ENCODE measurements at regions not wholly inside any gene's neighbourhood (a gene's known extent, or its start where the extent isn't known, plus 50 kb on each side); places are given as distances from the start of the nearest gene placed in this dataset.
A peak's percentile ranks its signal among the peaks of the same experiment; 100 is the strongest.

- no peak for FAIRE-seq
- H3K9me3 ChIP-seq (ENCODE audit: insufficient read depth, low read depth, low read length) = no peaks in the 10 kb centered on the region
- Mint-ChIP-seq H3K27me3 (ENCODE audit: low read depth, unreplicated experiment) (peaks cover 9% of the 10 kb centered on the region), H3K4me3 (ENCODE audit: unreplicated experiment) (no peak overlapping the region), H3K4me1 (ENCODE audit: low read depth, unreplicated experiment) (peaks cover 16% of the 10 kb centered on the region), H3K27ac (ENCODE audit: unreplicated experiment) (no peak overlapping the region), H3K36me3 (ENCODE audit: low read depth, unreplicated experiment) (peaks cover 2% of the 10 kb centered on the region), H3K9me3 (ENCODE audit: unreplicated experiment) (no peaks in the 10 kb centered on the region)
- H3K36me3 ChIP-seq (ENCODE audit: insufficient read depth, low read length) = no peaks in the 10 kb centered on the region
- H3K9ac ChIP-seq (ENCODE audit: low read length) = no peak overlapping the region
- peaks cover 7% of the 10 kb centered on the region for H3K27me3 ChIP-seq (ENCODE audit: insufficient read depth, low read length)
- peaks cover 12% of the 10 kb centered on the region for H3K4me1 ChIP-seq (ENCODE audit: insufficient read depth, low read length)
- H3K27ac ChIP-seq (ENCODE audit: low read depth, low read length) = no peak overlapping the region
- no peak overlapping the region for H3K4me3 ChIP-seq (ENCODE audit: insufficient read depth, low read depth, low read length)
- no peaks in the 10 kb centered on the region for H4K20me1 ChIP-seq (ENCODE audit: insufficient read depth, low read length)
- DNase-seq (ENCODE audit: low read depth) = no peak
- H2AFZ ChIP-seq (ENCODE audit: low read depth, low read length) = no peak overlapping the region
- TF ChIP-seq CTCF (IDR thresholded peaks at IDR 0.05; ENCODE audit: insufficient read depth, low read depth, low read length) (peak; percentile 13), EZH2 (IDR thresholded peaks at IDR 0.05; ENCODE audit: insufficient read depth, low read length) (no peak)
- no peaks in the 10 kb centered on the region for H3K79me2 ChIP-seq (ENCODE audit: insufficient read depth, low read length)
- H3K4me2 ChIP-seq (ENCODE audit: low read length) = no peak overlapping the region
Observed at GRCh38 chr22:27682437-27682836, 119.1 kb downstream of the MN1 start.

- Histone ChIP-seq H3K4me1 (ENCODE audit: insufficient read depth, low read length) (peaks cover 12% of the 10 kb centered on the region), H3K4me3 (ENCODE audit: insufficient read depth, low read depth, low read length) (no peak overlapping the region), H3K36me3 (ENCODE audit: insufficient read depth, low read length) (no peaks in the 10 kb centered on the region), H3K27me3 (ENCODE audit: insufficient read depth, low read length) (no peaks in the 10 kb centered on the region), H3K9ac (ENCODE audit: low read length) (no peak overlapping the region), H3K79me2 (ENCODE audit: insufficient read depth, low read length) (no peaks in the 10 kb centered on the region), H3K4me2 (ENCODE audit: low read length) (no peak overlapping the region), H4K20me1 (ENCODE audit: insufficient read depth, low read length) (no peaks in the 10 kb centered on the region), H3K27ac (ENCODE audit: low read depth, low read length) (no peak overlapping the region), H3K9me3 (ENCODE audit: insufficient read depth, low read depth, low read length) (no peaks in the 10 kb centered on the region), H2AFZ (ENCODE audit: low read depth, low read length) (no peak overlapping the region)
- Mint-ChIP-seq H3K27ac (ENCODE audit: unreplicated experiment) (peak overlapping the region; percentile 47), H3K4me1 (ENCODE audit: low read depth, unreplicated experiment) (peaks cover 10% of the 10 kb centered on the region), H3K36me3 (ENCODE audit: low read depth, unreplicated experiment) (no peaks in the 10 kb centered on the region), H3K27me3 (ENCODE audit: low read depth, unreplicated experiment) (peaks cover 9% of the 10 kb centered on the region), H3K9me3 (ENCODE audit: unreplicated experiment) (peaks cover 4% of the 10 kb centered on the region), H3K4me3 (ENCODE audit: unreplicated experiment) (no peak overlapping the region)
- DNase-seq (ENCODE audit: low read depth) (no peak), FAIRE-seq (no peak)
- TF ChIP-seq CTCF (IDR thresholded peaks at IDR 0.05; ENCODE audit: insufficient read depth, low read depth, low read length) = no peak
- no peak for TF ChIP-seq EZH2 (IDR thresholded peaks at IDR 0.05; ENCODE audit: insufficient read depth, low read length)
Observed at GRCh38 chr22:27684901-27685300, 116.7 kb downstream of the MN1 start.

- H3K4me3 Mint-ChIP-seq (ENCODE audit: unreplicated experiment) = no peak overlapping the region
- H3K9ac ChIP-seq (ENCODE audit: low read length) = no peak overlapping the region
- no peak overlapping the region for H3K4me3 ChIP-seq (ENCODE audit: insufficient read depth, low read depth, low read length)
- H3K4me2 ChIP-seq (ENCODE audit: low read length) = no peak overlapping the region
- peaks cover 10% of the 10 kb centered on the region for H3K4me1 Mint-ChIP-seq (ENCODE audit: low read depth, unreplicated experiment)
- FAIRE-seq (no peak), DNase-seq (ENCODE audit: low read depth) (no peak)
- H3K79me2 ChIP-seq (ENCODE audit: insufficient read depth, low read length) = no peaks in the 10 kb centered on the region
- no peak overlapping the region for H2AFZ ChIP-seq (ENCODE audit: low read depth, low read length)
- H3K36me3 ChIP-seq (ENCODE audit: insufficient read depth, low read length) = no peaks in the 10 kb centered on the region
- TF ChIP-seq EZH2 (IDR thresholded peaks at IDR 0.05; ENCODE audit: insufficient read depth, low read length) (no peak), CTCF (IDR thresholded peaks at IDR 0.05; ENCODE audit: insufficient read depth, low read depth, low read length) (no peak)
- no peak overlapping the region for H3K27ac ChIP-seq (ENCODE audit: low read depth, low read length)
- no peaks in the 10 kb centered on the region for H3K27me3 ChIP-seq (ENCODE audit: insufficient read depth, low read length)
- no peaks in the 10 kb centered on the region for H3K36me3 Mint-ChIP-seq (ENCODE audit: low read depth, unreplicated experiment)
- peaks cover 9% of the 10 kb centered on the region for H3K27me3 Mint-ChIP-seq (ENCODE audit: low read depth, unreplicated experiment)
- no peaks in the 10 kb centered on the region for H3K9me3 ChIP-seq (ENCODE audit: insufficient read depth, low read depth, low read length)
- peak overlapping the region; percentile 47 for H3K27ac Mint-ChIP-seq (ENCODE audit: unreplicated experiment)
- H4K20me1 ChIP-seq (ENCODE audit: insufficient read depth, low read length) = no peaks in the 10 kb centered on the region
- peaks cover 12% of the 10 kb centered on the region for H3K4me1 ChIP-seq (ENCODE audit: insufficient read depth, low read length)
- H3K9me3 Mint-ChIP-seq (ENCODE audit: unreplicated experiment) = peaks cover 9% of the 10 kb centered on the region
Observed at GRCh38 chr22:27685515-27685914, 116.0 kb downstream of the MN1 start.

Data from astrocyte (in vitro differentiated cells and primary cell).